HEK293T (cell line): ENCODE measurements at regions not wholly inside any gene's neighbourhood (a gene's known extent, or its start where the extent isn't known, plus 50 kb on each side); places are given as distances from the start of the nearest gene placed in this dataset.

Experiments
- CTCF ChIA-PET: fragments of 350-600 bp; formaldehyde crosslinking; extraction: SDS; loops from one replicate; lab custom pipeline; 2021; ENCODE audit warnings: antibody characterized with exemption, inconsistent platforms; lab: Yijun Ruan, JAX
- POLR2A ChIA-PET: fragments of 350-600 bp; formaldehyde crosslinking; extraction: SDS; loops from one replicate; lab custom pipeline; 2020; ENCODE audit warnings: antibody characterized with exemption, inconsistent platforms; lab: Yijun Ruan, JAX
- DNase-seq: peaks from one replicate; pipeline ENCODE4 v3.0.0; 2012; ENCODE audit warnings: mixed read lengths; ENCODE audit errors: extremely low spot score
- ARNT ChIP-seq: fragments of 450-650 bp; IDR thresholded peaks from 2 replicates; pipeline ENCODE4 v1.6.1; 2017; ENCODE audit warnings: mild to moderate bottlenecking
- BHLHE40 ChIP-seq: fragments of 450-650 bp; IDR thresholded peaks from 2 replicates; pipeline ENCODE4 v1.6.1; 2016; ENCODE audit warnings: mild to moderate bottlenecking, moderate library complexity, borderline replicate concordance
- CTBP1 ChIP-seq: fragments of 450-650 bp; IDR thresholded peaks from 2 replicates; pipeline ENCODE4 v1.6.1; 2016; ENCODE audit warnings: borderline replicate concordance
- ELF4 ChIP-seq: fragments of 450-650 bp; IDR thresholded peaks from 2 replicates; pipeline ENCODE4 v1.6.1; 2017; ENCODE audit warnings: antibody characterized with exemption
- FOXA1 ChIP-seq: fragments of 450-650 bp; IDR thresholded peaks from 2 replicates; pipeline ENCODE4 v1.6.1; 2016; ENCODE audit warnings: mild to moderate bottlenecking
- FOXK2 ChIP-seq: fragments of 450-650 bp; IDR thresholded peaks from 2 replicates; pipeline ENCODE4 v1.6.1; 2016; ENCODE audit warnings: mild to moderate bottlenecking
- FOXM1 ChIP-seq: fragments of 450-650 bp; IDR thresholded peaks from 2 replicates; pipeline ENCODE4 v1.6.1; 2017; ENCODE audit warnings: mild to moderate bottlenecking, borderline replicate concordance
- HDGF ChIP-seq: fragments of 450-650 bp; IDR thresholded peaks from 2 replicates; pipeline ENCODE4 v1.6.1; 2017; ENCODE audit warnings: antibody characterized with exemption, borderline replicate concordance
- L3MBTL2 ChIP-seq: fragments of 450-650 bp; conservative IDR thresholded peaks from 2 replicates; pipeline ENCODE4 v1.6.1; 2016; ENCODE audit warnings: mild to moderate bottlenecking
- LEF1 ChIP-seq: fragments of 450-650 bp; IDR thresholded peaks from 2 replicates; pipeline ENCODE4 v1.6.1; 2017; ENCODE audit warnings: mild to moderate bottlenecking, borderline replicate concordance
- NFRKB ChIP-seq: fragments of 450-650 bp; IDR thresholded peaks from 2 replicates; pipeline ENCODE4 v1.6.1; 2016; ENCODE audit warnings: mild to moderate bottlenecking, moderate library complexity
- SP1 ChIP-seq: fragments of 450-650 bp; IDR thresholded peaks from 2 replicates; pipeline ENCODE4 v1.6.1; 2017
- SUZ12 ChIP-seq: fragments of 450-650 bp; IDR thresholded peaks from 2 replicates; pipeline ENCODE4 v1.6.1; 2016; ENCODE audit warnings: mild to moderate bottlenecking
- TARDBP ChIP-seq: fragments of 450-650 bp; IDR thresholded peaks from 2 replicates; pipeline ENCODE4 v1.6.1; 2016
- ZNF384 ChIP-seq: fragments of 450-650 bp; IDR thresholded peaks from 2 replicates; pipeline ENCODE4 v1.6.1; 2016
- TF ChIP-seq, protein P1 (sequence below): fragments of 450-650 bp; IDR thresholded peaks from 2 replicates; pipeline ENCODE4 v1.6.1; 2016

GRCh38 chr2:10514273-10514672 is 66.1 kb upstream of the ODC1 start:
- DNase-seq: no peak
- ChIA-PET CTCF (no interaction called here), POLR2A (no interaction called here)
- no peak for TF ChIP-seq ELF4
- TF ChIP-seq BHLHE40: no peak
- no peak for TF ChIP-seq FOXA1
- no peak for TF ChIP-seq LEF1
- TF ChIP-seq ZNF384: no peak
- no peak for TF ChIP-seq ARNT
- no peak for TF ChIP-seq SUZ12

DNA sequence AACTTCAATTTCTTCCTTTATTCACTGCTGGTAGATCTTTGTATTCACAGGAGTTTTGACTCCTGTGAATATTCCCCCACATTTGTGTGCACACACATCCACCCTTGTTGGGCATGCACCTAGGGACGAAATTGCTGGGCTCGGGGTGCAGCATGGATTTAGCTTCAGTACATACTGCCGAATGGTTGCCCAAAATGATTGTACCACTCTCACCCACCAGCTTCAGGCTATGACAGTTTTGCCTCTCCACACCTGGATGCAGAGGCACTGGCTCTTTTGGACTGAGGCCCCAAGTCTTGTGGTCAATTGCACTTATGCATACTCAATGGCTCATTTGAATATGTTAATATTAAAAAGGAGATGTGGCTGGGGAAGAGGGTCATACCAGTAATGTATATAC is 65.1 kb upstream of the ODC1 start:
- CTCF ChIA-PET: no interaction called here
- DNase-seq: no peak
- POLR2A ChIA-PET: no interaction called here
- TF ChIP-seq FOXM1 (no peak), FOXK2 (no peak), NFRKB (no peak)
- TF ChIP-seq, protein P1, sequence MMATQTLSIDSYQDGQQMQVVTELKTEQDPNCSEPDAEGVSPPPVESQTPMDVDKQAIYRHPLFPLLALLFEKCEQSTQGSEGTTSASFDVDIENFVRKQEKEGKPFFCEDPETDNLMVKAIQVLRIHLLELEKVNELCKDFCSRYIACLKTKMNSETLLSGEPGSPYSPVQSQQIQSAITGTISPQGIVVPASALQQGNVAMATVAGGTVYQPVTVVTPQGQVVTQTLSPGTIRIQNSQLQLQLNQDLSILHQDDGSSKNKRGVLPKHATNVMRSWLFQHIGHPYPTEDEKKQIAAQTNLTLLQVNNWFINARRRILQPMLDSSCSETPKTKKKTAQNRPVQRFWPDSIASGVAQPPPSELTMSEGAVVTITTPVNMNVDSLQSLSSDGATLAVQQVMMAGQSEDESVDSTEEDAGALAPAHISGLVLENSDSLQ: no peak

DNA sequence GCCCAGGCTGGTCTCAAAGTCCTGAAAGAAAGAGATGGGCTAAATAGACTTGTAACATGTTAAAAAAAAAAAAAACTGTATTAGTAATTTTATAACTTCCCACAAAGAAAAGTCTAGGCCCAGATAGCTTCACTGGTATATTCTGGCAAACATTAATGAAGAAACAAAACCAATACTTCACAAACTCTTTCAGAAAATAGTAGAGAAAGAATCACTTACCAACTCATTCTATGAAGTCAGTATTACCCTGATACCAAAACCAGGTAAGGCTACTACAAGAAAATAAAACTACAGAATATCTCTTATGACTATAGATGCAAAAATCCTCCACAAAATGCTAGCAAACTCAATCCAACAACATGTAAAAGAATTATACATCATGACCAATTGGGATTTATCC is 59.9 kb upstream of the ODC1 start:
- ChIA-PET CTCF (no interaction called here), POLR2A (no interaction called here)
- no peak for DNase-seq
- no peak for TF ChIP-seq ZNF384
- TF ChIP-seq, protein P1: no peak
- TF ChIP-seq CTBP1: no peak
- no peak for TF ChIP-seq ELF4
- TF ChIP-seq HDGF: no peak
- no peak for TF ChIP-seq TARDBP
- TF ChIP-seq FOXA1: no peak
- no peak for TF ChIP-seq BHLHE40
- no peak for TF ChIP-seq FOXK2
- TF ChIP-seq FOXM1: no peak
- TF ChIP-seq L3MBTL2: no peak

DNA sequence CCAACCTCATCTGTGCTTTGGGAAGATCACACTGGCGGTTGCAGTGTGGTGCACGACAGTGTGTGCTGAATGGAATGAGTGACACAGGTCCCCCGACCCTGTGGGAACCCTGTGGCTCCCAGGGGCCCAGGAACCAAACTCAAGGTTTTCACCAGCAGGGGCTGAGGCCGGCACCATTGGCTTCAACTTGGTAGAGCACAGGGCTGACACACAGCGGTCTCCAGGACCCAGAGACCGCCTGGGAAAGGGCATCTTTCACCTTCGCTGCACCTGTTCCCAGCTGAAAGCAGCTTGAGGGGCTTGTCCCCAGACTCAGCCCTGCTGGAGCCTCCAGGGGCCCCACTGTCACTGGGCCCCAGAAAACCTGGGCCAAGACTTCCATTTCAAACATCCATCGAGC is 59.0 kb upstream of the ODC1 start:
- ChIA-PET POLR2A (no interaction called here), CTCF (no interaction called here)
- TF ChIP-seq FOXA1: no peak
- TF ChIP-seq SUZ12: no peak
- TF ChIP-seq SP1: no peak
- no peak for TF ChIP-seq TARDBP
- TF ChIP-seq BHLHE40: no peak
- TF ChIP-seq ELF4: no peak
- TF ChIP-seq CTBP1: no peak
- TF ChIP-seq, protein P1: no peak
- TF ChIP-seq ARNT: no peak
- TF ChIP-seq NFRKB: no peak
- no peak for TF ChIP-seq ZNF384
- no peak for TF ChIP-seq LEF1
- no peak for TF ChIP-seq FOXK2
- no peak for TF ChIP-seq HDGF
- no peak for TF ChIP-seq L3MBTL2
- no peak for DNase-seq

DNA sequence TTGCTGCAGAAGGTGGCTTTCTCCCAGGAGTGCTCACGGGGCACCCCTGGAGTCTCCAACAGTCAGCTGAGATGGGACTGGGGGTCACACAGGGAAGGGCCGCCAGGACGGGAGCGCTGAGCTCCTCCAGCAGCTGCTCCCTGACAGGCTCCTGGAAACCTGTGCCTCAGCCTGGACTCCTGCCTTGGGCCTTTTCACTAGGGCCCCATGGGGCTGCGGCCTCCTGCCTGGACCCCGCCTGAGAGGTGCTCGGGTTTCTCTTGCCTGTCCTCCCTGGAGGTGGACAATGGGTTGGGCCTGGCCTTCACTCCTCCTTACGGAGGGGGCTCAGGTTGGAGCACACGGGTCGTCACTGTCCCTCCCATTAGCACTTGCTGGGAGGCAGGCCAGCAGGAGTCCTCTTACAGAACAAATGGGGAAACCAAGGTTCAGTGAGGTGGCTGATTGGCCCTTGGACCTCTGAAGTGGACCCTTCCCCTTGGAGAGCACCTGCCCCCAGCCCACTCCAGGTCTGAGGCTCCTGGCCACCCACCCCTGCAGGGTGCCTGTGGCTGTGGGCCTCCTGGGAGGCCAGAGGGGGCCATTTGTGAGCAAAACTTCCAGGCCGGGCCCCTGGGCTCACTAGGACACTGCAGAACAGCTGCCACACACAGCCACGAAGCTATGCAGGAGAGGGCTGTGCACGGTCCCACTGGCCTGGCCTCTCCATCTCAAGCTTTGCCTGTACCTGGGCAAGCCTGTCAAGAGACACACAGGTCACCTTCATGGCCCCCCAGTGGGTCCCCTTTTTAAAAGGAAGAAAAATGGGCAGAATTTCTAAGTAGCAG is 57.1 kb upstream of the ODC1 start:
- no peak for DNase-seq
- POLR2A ChIA-PET: no interaction called here
- no peak for TF ChIP-seq NFRKB
- TF ChIP-seq CTBP1: no peak
- CTCF ChIA-PET: no interaction called here

GRCh38 chr2:10504370-10504993 is 56.4 kb upstream of the ODC1 start:
- TF ChIP-seq FOXK2 (no peak), FOXM1 (no peak), HDGF (no peak), FOXA1 (no peak), CTBP1 (no peak), ZNF384 (no peak), ELF4 (no peak), TARDBP (no peak), BHLHE40 (no peak)
- POLR2A ChIA-PET: no interaction called here
- CTCF ChIA-PET: no interaction called here
- DNase-seq: no peak

- DNase-seq: no peak
- TF ChIP-seq ELF4: no peak
- ChIA-PET CTCF (no interaction called here), POLR2A (no interaction called here)
Observed at GRCh38 chr2:10502803-10503107, 54.6 kb upstream of the ODC1 start.
